AG08395 (cell line): ENCODE measurements at regions not wholly inside any gene's neighbourhood (a gene's known extent, or its start where the extent isn't known, plus 50 kb on each side); places are given as distances from the start of the nearest gene placed in this dataset.

ENCODE experiments used
- DNase-seq: peaks from one replicate; pipeline ENCODE4 v3.0.0; 2012; ENCODE audit warnings: mixed read lengths, low spot score

DNA sequence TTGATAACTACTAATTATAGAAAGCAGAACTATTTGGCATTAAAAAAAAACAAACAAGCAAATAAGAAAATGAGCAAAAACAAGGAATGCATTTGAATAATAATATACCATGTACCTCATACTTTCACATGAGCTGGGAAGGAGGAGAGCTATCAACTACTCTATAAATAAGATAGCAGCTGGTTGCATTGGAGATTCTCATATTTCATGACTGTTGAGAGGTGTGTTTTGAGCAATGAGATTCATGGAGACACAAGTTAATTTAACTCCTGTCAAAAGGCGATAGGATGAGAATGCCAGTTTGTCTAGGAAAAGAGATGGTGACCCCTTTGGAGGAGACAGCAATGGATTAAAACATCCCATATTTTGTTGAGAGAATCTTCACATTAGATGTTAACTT is 348.8 kb upstream of the SPTLC3 start:
- no peak for DNase-seq

GRCh38 chr20:12660918-12661317 is 347.9 kb upstream of the SPTLC3 start:
- DNase-seq, result no peak

- DNase-seq, result no peak
These were observed 338.5 kb upstream of the SPTLC3 start for GRCh38 chr20:12670301-12670700.

- DNase-seq, result peak; percentile 1
These were observed 335.4 kb upstream of the SPTLC3 start for GRCh38 chr20:12673352-12673751.

- DNase-seq, result no peak
These were observed 330.8 kb upstream of the SPTLC3 start for GRCh38 chr20:12677925-12678324.

DNA sequence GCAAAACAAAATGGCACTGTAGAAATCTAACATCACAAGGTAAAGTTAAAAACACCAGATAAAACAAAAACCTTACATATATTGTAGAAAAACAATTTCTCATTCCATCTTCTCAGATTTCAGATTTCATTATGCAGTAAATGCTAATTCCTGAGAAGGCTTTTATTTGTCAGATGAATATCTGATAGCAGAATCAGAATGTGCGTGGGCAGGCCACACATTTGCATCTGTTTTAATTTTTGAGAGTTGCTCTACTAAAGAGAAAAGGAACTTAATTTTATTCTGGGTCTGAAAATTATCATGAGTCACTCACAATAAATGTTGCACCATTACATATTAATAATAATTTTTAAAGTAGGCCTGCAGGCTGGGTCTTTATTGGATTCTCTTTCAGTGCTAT is 329.3 kb upstream of the SPTLC3 start:
- DNase-seq, result no peak

GRCh38 chr20:12682613-12683012 is 326.2 kb upstream of the SPTLC3 start:
- DNase-seq, result no peak

- no peak for DNase-seq
These were observed 321.3 kb upstream of the SPTLC3 start for GRCh38 chr20:12687476-12687875.

DNA sequence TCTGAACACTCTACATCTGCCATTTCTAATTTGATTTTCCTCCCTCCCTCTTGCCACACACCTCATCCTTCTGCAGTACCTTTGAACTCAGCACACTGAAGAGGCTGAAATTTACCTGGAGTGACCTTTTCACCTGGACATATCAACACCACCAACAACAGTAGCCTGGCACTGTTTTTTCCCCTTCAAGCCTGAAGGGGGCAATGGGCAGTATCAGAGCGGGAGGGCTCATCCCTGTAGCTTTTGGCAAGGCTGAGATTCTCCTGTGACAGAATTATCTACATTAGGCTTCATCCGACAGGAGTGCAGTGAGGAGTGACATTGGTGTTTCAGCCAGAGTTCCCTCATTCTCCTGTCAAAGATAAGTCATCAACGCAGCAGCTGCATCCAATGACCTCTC is 312.8 kb upstream of the SPTLC3 start:
- DNase-seq, result no peak

DNA sequence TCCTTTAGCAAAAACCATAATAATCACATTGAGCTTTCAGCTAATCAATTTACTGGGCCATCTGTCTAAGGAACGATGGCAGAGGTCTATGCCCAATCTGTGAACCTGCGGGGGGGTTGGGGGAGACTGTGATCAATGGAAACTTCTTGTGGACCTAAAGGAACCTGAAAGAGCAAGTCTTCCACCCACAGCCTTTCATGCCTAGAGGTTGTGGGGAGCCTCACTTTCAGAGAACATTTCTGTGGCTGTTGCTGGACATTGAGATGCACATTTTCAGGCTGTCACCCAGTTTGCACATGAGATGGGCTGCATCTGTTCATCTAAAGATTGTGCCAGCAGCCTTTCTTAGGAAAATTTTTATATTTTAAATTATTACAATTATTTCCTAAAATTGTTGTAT is 310.0 kb upstream of the SPTLC3 start:
- DNase-seq, result no peak

DNA sequence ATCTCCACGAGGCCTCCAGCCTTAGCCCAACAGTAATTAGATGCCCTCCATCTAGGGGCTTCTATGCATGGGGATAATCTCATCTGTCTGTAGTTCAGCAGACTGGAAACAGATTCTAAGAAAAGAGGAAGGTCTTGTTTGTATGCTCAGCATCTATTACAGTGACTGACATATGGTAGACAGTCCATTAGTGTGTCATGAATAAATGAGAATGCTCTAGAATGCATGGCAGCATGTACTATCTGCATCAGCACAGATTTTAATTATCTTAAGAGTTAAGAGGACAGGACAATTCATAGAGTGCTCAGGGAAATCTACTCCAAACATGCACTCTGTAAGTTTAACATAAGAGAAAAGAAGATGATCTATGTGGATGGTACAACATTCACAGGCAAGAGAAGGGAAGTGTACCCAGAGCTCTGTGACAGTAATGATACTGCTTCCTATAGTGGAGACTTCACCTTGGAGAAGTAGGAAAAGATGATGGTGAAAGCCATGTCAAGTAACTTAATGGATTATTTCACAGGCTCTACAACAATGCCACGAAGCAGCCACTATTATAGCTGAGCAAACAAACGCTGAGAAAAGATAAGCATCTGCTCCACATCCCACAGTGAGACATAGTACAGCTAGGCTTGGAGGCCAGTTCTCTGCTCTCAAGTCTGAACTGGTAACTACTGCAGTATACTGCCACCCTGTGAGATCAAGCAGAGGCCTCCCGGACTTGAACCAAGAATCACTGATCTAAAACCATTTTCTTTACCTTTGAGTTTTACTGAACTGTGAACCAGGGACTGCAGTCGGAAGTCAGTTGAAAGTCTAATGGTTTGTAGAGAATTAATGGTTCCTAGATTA is 309.2 kb upstream of the SPTLC3 start:
- no peak for DNase-seq

DNA sequence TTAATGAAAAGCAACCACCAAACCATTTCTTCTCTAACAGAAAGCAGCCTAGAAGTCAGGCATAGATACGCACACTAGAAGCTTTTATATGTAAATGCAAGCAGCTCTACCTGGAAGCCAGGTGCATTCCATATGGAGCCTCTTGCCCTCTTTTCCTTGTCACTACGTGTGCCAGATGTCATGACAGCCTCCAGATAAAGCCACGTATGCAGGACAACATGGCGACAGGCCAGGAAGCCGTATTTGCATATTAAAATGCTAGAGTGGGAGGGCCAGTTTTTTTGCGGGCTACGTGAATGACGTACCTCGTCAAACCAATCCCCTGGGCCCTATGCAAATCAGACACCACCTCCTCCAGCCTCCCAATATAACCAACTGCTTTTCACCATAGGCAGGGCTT is 308.1 kb upstream of the SPTLC3 start:
- no peak for DNase-seq

DNA sequence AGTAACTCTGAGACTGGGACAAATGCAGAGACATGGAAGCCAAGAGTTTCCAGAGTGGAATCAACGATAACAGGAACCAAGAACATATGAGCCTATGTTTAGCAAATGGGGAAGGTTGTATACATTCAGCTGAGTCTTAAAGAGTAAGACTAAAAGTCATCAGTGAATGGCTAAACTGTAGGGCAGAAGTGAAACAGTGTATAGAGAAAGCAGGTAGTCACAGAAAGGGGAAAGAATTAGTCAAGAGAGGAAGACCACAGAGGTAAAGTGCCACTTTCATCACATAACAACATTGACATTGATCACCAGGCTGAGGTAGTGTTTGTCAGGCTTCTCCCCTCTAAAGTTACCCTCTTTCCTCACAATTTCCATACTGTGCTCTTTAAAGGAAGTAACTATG is 306.5 kb upstream of the SPTLC3 start:
- DNase-seq, result no peak

GRCh38 chr20:12715371-12715770 is 293.4 kb upstream of the SPTLC3 start:
- no peak for DNase-seq

DNA sequence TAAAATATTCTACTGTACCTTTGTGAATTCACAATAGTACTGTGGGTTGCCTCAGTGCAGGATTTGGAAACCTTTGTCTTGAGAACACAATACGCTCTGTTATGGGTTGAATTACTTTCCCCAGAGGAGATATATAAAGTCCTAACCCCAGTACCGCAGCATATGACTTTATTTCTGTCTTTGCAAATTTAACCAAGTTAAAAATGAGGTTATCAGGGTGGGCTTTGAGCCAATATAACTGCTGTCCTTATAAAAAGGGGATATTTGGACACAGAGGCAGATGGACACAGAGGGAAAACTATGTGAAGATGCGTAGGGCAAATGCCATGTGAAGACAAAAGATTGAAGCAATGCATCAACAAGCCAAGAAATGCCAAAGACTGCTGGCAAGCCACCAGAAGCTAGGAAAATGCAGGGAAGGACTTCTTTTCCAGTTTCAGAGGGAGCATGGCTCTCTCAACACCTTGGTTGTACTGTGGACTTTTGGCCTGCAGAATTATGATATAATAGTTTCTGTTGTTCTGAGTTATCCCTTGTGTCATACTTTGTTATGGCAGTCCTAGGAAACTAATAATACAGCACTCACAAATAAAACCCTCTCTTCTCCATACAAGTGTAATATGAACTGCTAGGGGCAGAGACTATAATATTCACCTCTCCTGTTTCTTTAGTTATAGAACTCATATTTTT is 292.6 kb upstream of the SPTLC3 start:
- no peak for DNase-seq

- DNase-seq, result no peak
These were observed 291.7 kb upstream of the SPTLC3 start for GRCh38 chr20:12717061-12717460.

GRCh38 chr20:12718619-12719018 is 290.2 kb upstream of the SPTLC3 start:
- DNase-seq, result no peak

DNA sequence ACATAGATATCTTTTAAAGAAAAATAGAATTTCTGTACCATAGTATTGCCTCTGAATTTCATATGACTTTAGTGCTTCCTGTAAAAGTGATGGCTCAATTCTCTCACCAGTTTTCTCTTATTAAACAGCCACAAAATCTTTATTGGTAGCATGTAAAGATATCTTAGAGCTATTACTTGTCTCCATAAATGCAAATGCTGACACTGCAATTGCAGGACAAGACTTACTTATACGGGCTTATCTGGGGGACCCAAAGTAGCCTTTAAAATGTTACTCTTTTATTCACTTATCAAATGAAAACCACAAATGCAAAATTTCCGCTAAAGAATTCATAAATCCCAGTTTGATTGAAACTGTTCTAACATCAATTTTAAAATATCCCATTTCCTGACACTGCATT is 287.1 kb upstream of the SPTLC3 start:
- DNase-seq, result no peak

- DNase-seq, result no peak
These were observed 286.7 kb upstream of the SPTLC3 start for GRCh38 chr20:12722091-12722490.

DNA sequence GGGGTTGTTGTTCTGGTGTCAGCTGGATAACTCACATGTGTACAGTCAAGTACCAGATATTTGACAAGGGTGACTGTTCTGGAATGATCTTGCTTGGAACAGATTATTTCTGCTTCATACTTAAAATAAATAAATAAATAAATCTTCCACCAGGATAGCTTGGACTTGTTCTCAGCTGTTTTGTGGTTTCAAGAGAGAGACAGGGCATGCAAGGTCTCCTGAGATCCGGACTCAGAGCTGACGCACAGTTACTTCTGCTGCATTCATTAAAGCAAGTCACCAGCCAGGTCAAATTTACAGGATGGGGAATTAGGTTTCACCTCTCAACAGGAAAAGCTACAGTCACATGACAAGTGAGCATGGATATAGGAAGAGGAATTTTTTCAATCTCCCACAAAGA is 285.0 kb upstream of the SPTLC3 start:
- no peak for DNase-seq

- no peak for DNase-seq
These were observed 280.0 kb upstream of the SPTLC3 start for GRCh38 chr20:12728782-12729181.

DNA sequence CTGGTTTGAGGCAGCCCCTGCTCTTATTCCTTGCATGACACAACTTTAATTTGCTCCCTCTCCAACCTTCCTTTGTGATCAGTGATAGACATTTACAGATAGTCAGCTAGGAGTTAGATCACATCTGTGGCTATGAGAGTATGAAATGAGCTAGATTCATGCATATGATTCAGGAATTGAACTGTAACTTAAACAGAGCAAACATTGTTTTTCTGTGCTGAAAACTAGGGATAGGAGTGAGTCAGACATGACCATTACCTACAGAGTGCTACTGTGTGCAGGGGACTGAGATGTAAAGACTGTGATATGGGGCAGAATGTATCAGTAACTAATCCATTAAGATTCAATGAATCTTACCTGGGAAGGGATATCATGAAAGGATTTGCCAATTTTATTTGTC is 279.4 kb upstream of the SPTLC3 start:
- no peak for DNase-seq

GRCh38 chr20:12733811-12734210 is 275.0 kb upstream of the SPTLC3 start:
- no peak for DNase-seq

GRCh38 chr20:12737497-12737896 is 271.3 kb upstream of the SPTLC3 start:
- no peak for DNase-seq
